ENCODE measurements at regions not wholly inside any gene's neighbourhood (a gene's known extent, or its start where the extent isn't known, plus 50 kb on each side); places are given as distances from the start of the nearest gene placed in this dataset.
"Not testable (repeated sequence)": the region's sequence is repeated elsewhere in the genome, so short reads cannot be mapped to it uniquely, and the experiment has no call there.

DNA sequence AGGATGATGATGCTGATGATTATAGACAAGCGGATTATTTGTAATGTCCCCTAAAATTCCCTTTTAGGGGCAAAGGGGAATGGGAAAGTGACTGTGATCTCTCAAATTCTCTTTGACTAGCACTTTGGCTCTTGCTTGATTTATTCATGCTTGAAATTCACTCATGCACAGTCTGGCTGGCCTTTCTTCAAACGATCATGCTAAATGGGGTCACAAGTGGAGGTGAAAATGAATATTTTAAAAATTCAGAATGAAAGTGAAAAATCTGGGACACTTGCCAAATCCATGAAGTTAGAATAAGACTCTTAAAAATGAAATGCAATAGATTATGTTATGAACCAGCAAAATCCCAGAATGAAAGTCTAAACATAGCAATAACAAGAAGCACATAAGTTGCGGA, 173.4 kb upstream of the RAI2 start:
- no peaks in the 10 kb centered on the region for H3K9me3 ChIP-seq
- H3K27ac ChIP-seq = no peak overlapping the region
- no peaks in the 10 kb centered on the region for H3K27me3 ChIP-seq
- no peaks in the 10 kb centered on the region for H3K36me3 ChIP-seq
- no peak for DNase-seq (ENCODE audit: low spot score in 2 of 2)
- 48 to 59% methylated on average over 3 of the region's 3 CpGs for WGBS, 2 donors
- H3K4me3 ChIP-seq = no peak overlapping the region
- H3K4me1 ChIP-seq = no peaks in the 10 kb centered on the region
- no peak for TF ChIP-seq POLR2A (IDR thresholded peaks at IDR 0.05)
- TF ChIP-seq, protein P1, sequence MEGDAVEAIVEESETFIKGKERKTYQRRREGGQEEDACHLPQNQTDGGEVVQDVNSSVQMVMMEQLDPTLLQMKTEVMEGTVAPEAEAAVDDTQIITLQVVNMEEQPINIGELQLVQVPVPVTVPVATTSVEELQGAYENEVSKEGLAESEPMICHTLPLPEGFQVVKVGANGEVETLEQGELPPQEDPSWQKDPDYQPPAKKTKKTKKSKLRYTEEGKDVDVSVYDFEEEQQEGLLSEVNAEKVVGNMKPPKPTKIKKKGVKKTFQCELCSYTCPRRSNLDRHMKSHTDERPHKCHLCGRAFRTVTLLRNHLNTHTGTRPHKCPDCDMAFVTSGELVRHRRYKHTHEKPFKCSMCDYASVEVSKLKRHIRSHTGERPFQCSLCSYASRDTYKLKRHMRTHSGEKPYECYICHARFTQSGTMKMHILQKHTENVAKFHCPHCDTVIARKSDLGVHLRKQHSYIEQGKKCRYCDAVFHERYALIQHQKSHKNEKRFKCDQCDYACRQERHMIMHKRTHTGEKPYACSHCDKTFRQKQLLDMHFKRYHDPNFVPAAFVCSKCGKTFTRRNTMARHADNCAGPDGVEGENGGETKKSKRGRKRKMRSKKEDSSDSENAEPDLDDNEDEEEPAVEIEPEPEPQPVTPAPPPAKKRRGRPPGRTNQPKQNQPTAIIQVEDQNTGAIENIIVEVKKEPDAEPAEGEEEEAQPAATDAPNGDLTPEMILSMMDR (IDR thresholded peaks at IDR 0.05) = no peak
- TF ChIP-seq EP300 (IDR thresholded peaks at IDR 0.05) = no peak

DNA sequence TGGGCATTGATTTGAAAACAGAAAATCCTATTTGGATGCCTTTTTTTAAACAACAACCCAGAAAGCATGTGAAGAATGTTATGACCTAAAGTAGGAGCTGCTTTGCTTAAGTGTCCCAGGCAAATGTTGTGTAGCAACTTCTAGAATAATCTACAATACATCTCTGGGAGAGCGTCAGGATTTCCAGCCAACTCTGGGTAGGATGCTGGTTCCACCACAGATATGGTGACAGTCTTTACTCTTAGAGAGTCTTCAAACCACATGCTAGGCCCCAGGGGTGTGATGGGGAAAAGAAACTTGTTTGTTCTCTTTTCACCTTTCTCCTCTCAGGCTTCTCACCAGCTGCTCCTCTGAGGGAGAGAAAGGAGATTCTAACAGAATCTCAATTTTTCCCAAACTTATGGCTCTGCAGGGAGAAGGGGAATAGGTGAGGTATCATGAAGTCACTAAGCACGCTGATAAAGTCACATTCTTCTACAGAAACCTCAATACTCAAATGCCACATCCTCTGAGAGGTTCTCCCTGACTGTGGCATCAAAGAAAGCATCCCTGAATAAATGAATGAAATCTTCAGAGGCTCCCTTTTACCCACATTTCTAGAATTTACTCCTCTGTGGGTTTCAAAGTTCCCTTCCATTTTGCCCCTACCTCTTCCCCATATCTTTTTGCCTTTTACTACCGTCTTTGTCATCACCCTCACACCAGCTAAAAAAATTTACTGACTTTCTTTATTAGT, 171.6 kb upstream of the RAI2 start:
- no peak overlapping the region for H3K4me3 ChIP-seq
- no peaks in the 10 kb centered on the region for H3K9me3 ChIP-seq
- no peaks in the 10 kb centered on the region for H3K4me1 ChIP-seq
- no peak for DNase-seq (ENCODE audit: low spot score in 2 of 2)
- WGBS, 2 donors = 72 to 95% methylated on average over 3 of the region's 3 CpGs
- H3K27me3 ChIP-seq = peaks cover 0 to 3% of the 10 kb centered on the region in 2 donors
- TF ChIP-seq EP300 (IDR thresholded peaks at IDR 0.05) (no peak), POLR2A (IDR thresholded peaks at IDR 0.05) (no peak)
- TF ChIP-seq, protein P1 (IDR thresholded peaks at IDR 0.05) = no peak
- no peak overlapping the region for H3K27ac ChIP-seq
- H3K36me3 ChIP-seq = no peaks in the 10 kb centered on the region

DNA sequence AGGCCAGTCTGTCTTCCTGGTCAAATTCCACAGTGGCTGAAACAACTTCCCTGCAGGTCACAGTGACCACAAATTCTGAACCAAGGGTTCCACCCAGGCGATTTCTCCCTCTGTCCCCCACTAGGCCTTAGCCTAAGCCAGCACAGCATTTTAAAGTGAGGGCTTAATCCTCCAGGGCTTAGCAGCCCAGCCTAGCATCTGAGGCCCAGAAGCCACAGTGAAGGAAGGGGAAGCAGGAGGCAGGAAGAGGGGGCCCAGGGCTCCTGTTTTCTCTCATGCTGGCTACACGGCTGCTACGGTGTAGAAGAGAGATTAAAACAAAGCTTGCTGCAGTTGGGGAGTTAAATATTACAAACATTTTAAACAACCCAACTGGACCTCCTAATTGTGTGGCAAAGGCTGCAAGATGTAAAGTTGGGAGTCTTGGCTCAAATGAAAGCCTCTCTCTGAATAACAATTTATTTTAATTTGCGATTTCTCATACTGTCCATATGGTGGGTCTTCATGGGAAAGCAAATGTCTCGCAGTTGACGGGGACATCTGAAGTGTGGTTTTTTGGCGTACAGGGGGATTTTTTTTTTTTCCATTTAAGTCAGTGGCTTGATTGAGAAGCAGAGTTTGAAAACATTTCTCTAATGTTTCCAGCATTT, 170.8 kb upstream of the RAI2 start:
- TF ChIP-seq, protein P1 (IDR thresholded peaks at IDR 0.05) = no peak
- TF ChIP-seq EP300 (IDR thresholded peaks at IDR 0.05) = no peak
- TF ChIP-seq POLR2A (IDR thresholded peaks at IDR 0.05) = no peak
- Histone ChIP-seq H3K36me3 (no peaks in the 10 kb centered on the region), H3K27me3 (peaks cover 0 to 4% of the 10 kb centered on the region in 2 donors), H3K4me1 (no peaks in the 10 kb centered on the region), H3K4me3 (no peak overlapping the region), H3K9me3 (no peaks in the 10 kb centered on the region), H3K27ac (no peak overlapping the region)
- WGBS, 2 donors = 88 to 94% methylated on average over 6 to 7 of the region's 7 CpGs
- DNase-seq (ENCODE audit: low spot score in 2 of 2) = no peak

DNA sequence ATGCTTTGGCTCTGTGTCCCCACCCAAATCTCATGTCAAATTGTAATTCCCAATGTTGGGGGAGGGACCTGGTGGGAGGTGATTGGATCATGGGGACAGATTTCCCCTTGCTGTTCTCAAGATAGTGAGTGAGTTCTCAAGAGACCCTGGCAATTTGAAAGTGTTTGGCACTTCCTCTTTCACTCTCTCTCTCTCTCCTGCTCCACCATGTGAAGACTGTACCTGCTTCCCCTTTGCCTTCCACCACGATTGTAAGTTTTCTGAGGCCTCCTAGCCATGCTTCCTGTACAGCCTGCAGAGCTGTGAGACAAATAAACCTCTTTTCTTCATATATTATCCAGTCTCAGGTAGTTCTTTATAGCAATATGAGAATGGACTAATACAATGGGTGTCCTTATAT, 169.6 kb upstream of the RAI2 start:
- DNase-seq (ENCODE audit: low spot score in 2 of 2); H3K27me3 ChIP-seq; H3K36me3 ChIP-seq; H3K9me3 ChIP-seq; H3K4me3 ChIP-seq; H3K4me1 ChIP-seq; H3K27ac ChIP-seq: not testable (repeated sequence)
- WGBS, 2 donors = 36 to 63% methylated on average over 1 of the region's 1 CpG

DNA sequence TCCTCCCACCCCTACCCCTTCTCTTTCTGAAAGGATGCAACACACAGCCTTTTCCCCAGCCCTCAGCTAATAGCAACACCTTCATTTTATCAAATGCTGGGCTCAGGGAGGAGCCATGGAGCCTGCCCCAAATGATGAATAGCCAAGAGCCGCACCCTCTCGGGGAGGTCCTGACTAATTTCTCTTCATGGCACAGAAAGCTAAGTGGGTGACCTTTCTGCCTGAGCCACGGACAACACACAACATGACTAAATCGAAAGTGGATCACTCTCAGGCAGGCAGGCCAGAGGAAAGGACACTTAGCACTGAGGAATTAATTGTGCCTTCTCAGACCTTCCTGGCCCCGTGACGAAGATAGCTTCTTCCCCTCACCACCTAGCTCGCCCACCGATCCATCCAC, 165.1 kb upstream of the RAI2 start:
- Histone ChIP-seq H3K36me3 (no peaks in the 10 kb centered on the region), H3K4me3 (no peak overlapping the region), H3K27ac (no peak overlapping the region), H3K4me1 (no peaks in the 10 kb centered on the region), H3K27me3 (peaks cover 0 to 4% of the 10 kb centered on the region in 2 donors), H3K9me3 (no peaks in the 10 kb centered on the region)
- no peak for DNase-seq (ENCODE audit: low spot score in 2 of 2)
- TF ChIP-seq POLR2A (IDR thresholded peaks at IDR 0.05) = no peak
- WGBS, 2 donors = 60 to 61% methylated on average over 8 of the region's 8 CpGs

DNA sequence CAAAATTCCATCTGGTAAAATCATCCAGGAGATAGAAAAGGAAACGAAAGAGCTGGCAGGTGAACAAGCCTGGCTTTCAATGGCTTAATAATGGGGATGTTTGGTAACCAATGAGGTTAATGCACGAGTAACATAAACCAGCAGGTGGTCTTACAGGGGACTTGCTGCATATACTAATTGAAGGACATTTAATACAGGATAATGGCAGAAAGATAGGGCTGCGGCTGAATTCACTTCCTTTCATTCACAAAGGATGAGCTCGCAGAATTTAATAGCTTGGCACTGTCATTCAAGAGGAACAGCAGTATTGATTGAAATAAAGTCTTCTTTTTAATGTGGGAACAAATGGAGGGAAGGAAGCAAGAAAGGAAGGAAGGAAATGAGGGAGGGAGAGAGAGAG, 156.3 kb upstream of the RAI2 start:
- Histone ChIP-seq H3K27ac (no peak overlapping the region), H3K4me1 (no peaks in the 10 kb centered on the region), H3K9me3 (no peaks in the 10 kb centered on the region), H3K36me3 (no peaks in the 10 kb centered on the region), H3K27me3 (no peaks in the 10 kb centered on the region), H3K4me3 (no peak overlapping the region)
- TF ChIP-seq POLR2A (IDR thresholded peaks at IDR 0.05) = no peak
- no peak for TF ChIP-seq EP300 (IDR thresholded peaks at IDR 0.05)
- DNase-seq (ENCODE audit: low spot score in 2 of 2) = no peak
- WGBS, 2 donors = 23 to 42% methylated on average over 4 of the region's 4 CpGs

All from tibial nerve (tissue), 4 donors.